Activated CD8-positive, alpha-beta memory T cell treated with anti-CD3 and anti-CD28 coated beads, Interleukin-2, amount 10 ng/mL, durations not matched to agents 7 days and 5 days (primary cell): ENCODE measurements at regions not wholly inside any gene's neighbourhood (a gene's known extent, or its start where the extent isn't known, plus 50 kb on each side); places are given as distances from the start of the nearest gene placed in this dataset.

Experiments
- ATAC-seq: fragments of 150-1000 bp; cut with Tn5 transposase; one replicate; pipeline ENCODE4 v1.10.0; 2021; ENCODE audit warnings: moderate library complexity
- CTCF ChIA-PET: fragments of 350-600 bp; sonication (Branson Sonifier 250); formaldehyde crosslinking; loops from one replicate; lab custom pipeline; 2021; ENCODE audit warnings: antibody characterized with exemption; lab: Charles Lee
- DNase-seq: peaks from one replicate; pipeline ENCODE4 v3.0.0-alpha.2; 2020
- H3K27ac Mint-ChIP-seq: one replicate; pipeline ENCODE4 v1.8.0; 2021; ENCODE audit warnings: mild to moderate bottlenecking, mixed read lengths
- H3K27me3 Mint-ChIP-seq: one replicate; pipeline ENCODE4 v1.8.0; 2021; ENCODE audit warnings: mixed read lengths
- H3K36me3 Mint-ChIP-seq: one replicate; pipeline ENCODE4 v1.8.0; 2021; ENCODE audit warnings: mild to moderate bottlenecking, mixed read lengths
- H3K4me1 Mint-ChIP-seq: one replicate; pipeline ENCODE4 v1.8.0; 2021; ENCODE audit warnings: mixed read lengths
- H3K4me3 Mint-ChIP-seq: one replicate; pipeline ENCODE4 v1.8.0; 2021; ENCODE audit warnings: mild to moderate bottlenecking, moderate library complexity, mixed read lengths
- H3K9me3 Mint-ChIP-seq: one replicate; pipeline ENCODE4 v1.8.0; 2022; ENCODE audit warnings: low read depth, mixed read lengths

DNA sequence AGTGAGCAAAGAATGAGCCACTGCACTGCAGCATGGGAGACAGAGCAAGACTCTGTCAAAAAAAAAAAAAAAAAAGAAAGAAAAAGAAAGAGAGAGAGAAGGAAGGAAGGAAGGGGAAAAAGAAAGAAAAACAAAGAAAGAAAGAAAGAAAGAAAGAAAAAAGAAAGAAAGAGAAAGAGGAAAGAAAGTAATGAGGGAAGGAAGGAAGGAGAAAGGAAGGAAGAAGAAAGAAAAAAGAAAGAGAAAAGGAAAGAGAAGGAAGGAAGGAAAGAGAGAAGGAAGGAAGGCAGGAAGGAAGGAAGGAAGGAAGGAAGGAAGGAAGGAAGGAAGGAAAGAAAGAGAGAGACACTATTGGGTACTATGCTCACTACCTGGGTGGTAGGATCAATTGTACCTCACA, 122.2 kb upstream of the ERCC4 start:
- no peak overlapping the region for H3K4me3 Mint-ChIP-seq
- no peaks in the 10 kb centered on the region for H3K27me3 Mint-ChIP-seq
- no peak for DNase-seq
- H3K36me3 Mint-ChIP-seq: no peaks in the 10 kb centered on the region
- no peaks in the 10 kb centered on the region for H3K9me3 Mint-ChIP-seq
- CTCF ChIA-PET: no interaction called here
- no peak for ATAC-seq
- H3K27ac Mint-ChIP-seq: no peak overlapping the region
- no peaks in the 10 kb centered on the region for H3K4me1 Mint-ChIP-seq

DNA sequence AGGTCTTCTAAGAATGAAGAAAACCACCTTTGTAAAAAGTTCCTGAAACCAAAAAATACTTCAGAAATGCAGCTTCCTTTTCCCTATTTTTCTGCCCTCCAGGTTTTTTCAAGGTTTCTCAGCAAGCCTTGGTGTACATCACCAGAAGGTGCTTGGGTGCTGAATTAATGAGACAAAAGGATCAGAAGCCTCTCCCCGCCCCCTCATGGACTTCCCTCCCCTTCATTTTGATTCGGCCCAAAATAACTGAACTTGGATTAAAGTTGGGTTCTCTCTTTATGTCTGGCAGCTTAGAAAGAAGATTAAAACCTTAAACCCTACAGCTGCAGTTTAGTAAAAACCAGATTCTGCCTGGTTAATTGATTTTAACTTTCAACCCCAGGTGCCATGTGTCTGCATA, 121.7 kb upstream of the ERCC4 start:
- Mint-ChIP-seq H3K4me3 (no peak overlapping the region), H3K27ac (no peak overlapping the region), H3K27me3 (no peaks in the 10 kb centered on the region), H3K4me1 (no peaks in the 10 kb centered on the region), H3K9me3 (no peaks in the 10 kb centered on the region), H3K36me3 (no peaks in the 10 kb centered on the region)
- DNase-seq (no peak), ATAC-seq (no peak)
- CTCF ChIA-PET: no interaction called here

DNA sequence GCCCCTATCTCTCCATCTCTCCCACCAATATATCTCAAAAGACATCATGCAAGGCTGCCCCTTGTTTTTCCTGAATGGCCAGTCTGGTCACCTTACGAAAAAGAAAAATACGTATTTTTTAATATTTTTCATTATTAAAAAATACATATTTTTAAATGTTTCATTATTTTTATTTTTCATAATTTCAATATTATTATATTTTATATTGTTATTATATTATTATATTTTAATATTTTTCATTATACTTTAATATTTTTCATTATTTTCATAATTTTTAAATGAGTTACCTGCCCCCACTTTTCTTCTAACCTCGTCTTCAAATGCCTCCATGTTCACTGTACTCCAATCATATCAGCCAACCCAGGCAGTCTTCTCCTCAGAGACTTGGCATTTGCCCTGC, 116.0 kb upstream of the ERCC4 start:
- ATAC-seq (no peak), DNase-seq (no peak)
- Mint-ChIP-seq H3K9me3 (no peaks in the 10 kb centered on the region), H3K27me3 (no peaks in the 10 kb centered on the region), H3K4me1 (no peaks in the 10 kb centered on the region), H3K27ac (no peak overlapping the region), H3K4me3 (no peak overlapping the region), H3K36me3 (no peaks in the 10 kb centered on the region)
- CTCF ChIA-PET: no interaction called here

DNA sequence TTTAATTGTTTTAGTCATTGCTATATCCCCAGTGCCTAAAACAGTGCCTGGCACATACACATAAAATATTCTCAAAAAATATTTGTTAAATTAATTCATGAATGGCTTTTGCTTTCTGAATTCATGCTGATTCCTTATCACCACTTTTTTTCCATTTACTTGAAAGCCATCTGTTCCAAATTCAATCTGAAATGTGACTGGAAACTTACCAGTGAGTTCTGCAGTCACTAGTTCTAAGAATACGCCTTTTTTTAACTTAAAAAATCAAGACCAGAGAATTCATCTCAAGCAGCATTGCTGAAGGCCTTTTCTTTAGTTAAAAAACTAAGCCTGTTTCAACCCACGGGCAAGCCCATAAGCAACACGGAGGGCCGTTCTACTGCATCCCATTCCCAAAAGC, 114.0 kb upstream of the ERCC4 start:
- no peaks in the 10 kb centered on the region for H3K9me3 Mint-ChIP-seq
- no peak overlapping the region for H3K27ac Mint-ChIP-seq
- H3K4me3 Mint-ChIP-seq: no peak overlapping the region
- no peaks in the 10 kb centered on the region for H3K36me3 Mint-ChIP-seq
- DNase-seq: no peak
- CTCF ChIA-PET: no interaction called here
- H3K4me1 Mint-ChIP-seq: no peaks in the 10 kb centered on the region
- H3K27me3 Mint-ChIP-seq: no peaks in the 10 kb centered on the region
- no peak for ATAC-seq

DNA sequence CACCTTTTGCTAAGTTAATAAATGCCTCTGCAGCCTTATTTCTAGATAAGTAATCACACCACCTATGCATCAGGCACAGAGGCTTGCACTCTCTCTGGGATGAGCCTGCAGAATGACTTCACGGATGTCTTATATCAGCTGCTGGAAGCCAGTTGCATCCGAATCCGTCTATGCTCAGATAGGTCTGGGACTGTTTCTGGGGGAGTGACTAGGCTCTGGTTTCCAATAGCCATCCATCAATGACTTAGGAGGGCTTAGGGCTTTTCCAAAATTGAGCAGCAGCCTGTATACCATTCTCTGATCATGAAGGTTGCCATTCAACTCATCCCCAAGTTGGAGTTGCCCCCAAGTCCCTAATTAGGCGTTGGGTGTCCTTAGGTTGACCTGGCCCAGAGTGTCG, 113.3 kb upstream of the ERCC4 start:
- Mint-ChIP-seq H3K9me3 (no peaks in the 10 kb centered on the region), H3K4me3 (no peak overlapping the region), H3K4me1 (no peaks in the 10 kb centered on the region), H3K27me3 (no peaks in the 10 kb centered on the region), H3K36me3 (no peaks in the 10 kb centered on the region), H3K27ac (no peak overlapping the region)
- CTCF ChIA-PET: no interaction called here
- no peak for ATAC-seq
- DNase-seq: no peak

DNA sequence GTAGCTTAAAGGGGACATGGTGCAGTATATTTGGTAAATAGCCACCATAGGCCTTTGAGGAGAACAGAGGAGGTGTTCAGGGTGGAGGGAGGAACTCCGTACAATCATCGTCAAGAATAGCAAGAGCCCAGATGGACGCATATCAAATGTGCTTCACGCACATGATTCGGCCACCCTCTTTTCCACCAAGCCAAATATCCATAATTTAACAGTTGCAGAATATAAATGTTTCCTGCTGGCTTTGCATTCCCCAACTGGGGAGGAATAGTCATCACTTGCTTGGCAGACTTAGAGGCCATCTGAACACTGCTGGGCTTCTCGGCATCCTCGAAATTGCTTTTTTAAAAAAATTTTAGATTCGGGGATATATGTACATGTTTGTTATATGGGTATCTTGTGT, 111.9 kb upstream of the ERCC4 start:
- Mint-ChIP-seq H3K36me3 (no peaks in the 10 kb centered on the region), H3K27ac (no peak overlapping the region), H3K4me3 (no peak overlapping the region), H3K9me3 (no peaks in the 10 kb centered on the region), H3K4me1 (no peaks in the 10 kb centered on the region), H3K27me3 (no peaks in the 10 kb centered on the region)
- CTCF ChIA-PET: no interaction called here
- DNase-seq: no peak
- no peak for ATAC-seq

DNA sequence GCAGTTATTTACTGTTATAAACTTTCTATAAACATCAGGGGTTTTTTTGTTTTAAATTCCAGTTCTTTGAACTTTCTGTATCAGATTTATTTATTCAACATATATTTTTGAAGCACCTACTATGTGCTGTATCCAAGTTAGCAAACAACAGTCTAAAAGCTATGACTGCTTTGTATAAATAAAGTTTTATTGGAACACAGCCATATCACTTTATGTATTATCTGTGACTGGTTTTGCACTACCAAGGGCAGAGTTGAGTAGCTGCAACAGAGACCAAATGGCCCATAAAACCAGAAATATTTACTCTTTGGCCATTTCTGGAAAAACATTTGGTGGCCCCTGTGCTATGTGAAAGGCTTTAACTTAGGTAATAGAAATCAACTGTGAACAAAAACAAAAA, 110.2 kb upstream of the ERCC4 start:
- no peaks in the 10 kb centered on the region for H3K27me3 Mint-ChIP-seq
- H3K36me3 Mint-ChIP-seq: no peaks in the 10 kb centered on the region
- DNase-seq (no peak), ATAC-seq (no peak)
- CTCF ChIA-PET: no interaction called here
- no peaks in the 10 kb centered on the region for H3K4me1 Mint-ChIP-seq
- no peaks in the 10 kb centered on the region for H3K9me3 Mint-ChIP-seq
- no peak overlapping the region for H3K27ac Mint-ChIP-seq
- no peak overlapping the region for H3K4me3 Mint-ChIP-seq

DNA sequence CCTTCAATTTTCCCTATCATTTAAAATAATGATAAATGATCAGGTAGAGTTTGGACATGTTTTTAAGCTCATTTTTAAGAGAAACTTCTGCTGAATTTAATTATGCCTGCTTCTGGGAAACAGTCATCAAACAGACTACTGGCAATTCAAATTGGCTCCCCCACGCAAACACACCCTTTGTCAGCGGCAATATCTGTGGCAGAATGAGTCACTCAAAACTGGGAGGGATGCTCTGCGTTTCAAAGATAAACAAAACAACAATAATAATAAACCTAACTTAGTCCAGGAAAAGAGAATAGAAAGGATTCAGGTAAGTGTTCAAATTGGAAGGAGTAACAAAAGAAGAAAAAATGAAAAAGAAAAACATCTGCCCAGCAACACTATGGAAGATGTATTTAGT, 108.1 kb upstream of the ERCC4 start:
- CTCF ChIA-PET: no interaction called here

DNA sequence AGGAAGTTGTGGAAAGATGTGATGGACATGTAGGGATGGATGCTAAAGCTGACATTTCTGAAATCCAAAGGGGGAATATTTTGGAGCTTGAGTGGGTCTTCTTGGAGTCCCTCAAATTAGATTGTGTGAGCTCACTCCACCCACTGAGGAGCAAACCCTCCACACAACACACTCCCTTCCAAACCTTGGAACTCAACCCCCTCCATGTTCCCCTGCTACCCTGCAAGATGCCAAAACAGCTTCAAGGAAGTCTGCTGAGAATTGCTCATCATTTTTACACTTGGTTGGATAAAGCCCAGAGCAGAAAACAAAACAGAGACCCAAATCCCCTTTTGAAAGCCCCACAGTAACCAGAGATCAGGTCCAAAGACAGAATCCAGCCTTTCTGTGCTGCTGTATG, 103.3 kb upstream of the ERCC4 start:
- no peak for ATAC-seq
- no peak overlapping the region for H3K27ac Mint-ChIP-seq
- H3K4me1 Mint-ChIP-seq: no peaks in the 10 kb centered on the region
- no peaks in the 10 kb centered on the region for H3K36me3 Mint-ChIP-seq
- H3K4me3 Mint-ChIP-seq: no peak overlapping the region
- peaks cover 2% of the 10 kb centered on the region for H3K9me3 Mint-ChIP-seq
- no peak for DNase-seq
- CTCF ChIA-PET: no interaction called here
- no peaks in the 10 kb centered on the region for H3K27me3 Mint-ChIP-seq

More for the DNA sequence above, 108.1 kb upstream of the ERCC4 start:
- Mint-ChIP-seq H3K9me3 (no peaks in the 10 kb centered on the region), H3K27ac (no peak overlapping the region), H3K4me1 (no peaks in the 10 kb centered on the region), H3K4me3 (no peak overlapping the region), H3K36me3 (no peaks in the 10 kb centered on the region), H3K27me3 (no peaks in the 10 kb centered on the region)
- DNase-seq: no peak
- ATAC-seq: no peak

DNA sequence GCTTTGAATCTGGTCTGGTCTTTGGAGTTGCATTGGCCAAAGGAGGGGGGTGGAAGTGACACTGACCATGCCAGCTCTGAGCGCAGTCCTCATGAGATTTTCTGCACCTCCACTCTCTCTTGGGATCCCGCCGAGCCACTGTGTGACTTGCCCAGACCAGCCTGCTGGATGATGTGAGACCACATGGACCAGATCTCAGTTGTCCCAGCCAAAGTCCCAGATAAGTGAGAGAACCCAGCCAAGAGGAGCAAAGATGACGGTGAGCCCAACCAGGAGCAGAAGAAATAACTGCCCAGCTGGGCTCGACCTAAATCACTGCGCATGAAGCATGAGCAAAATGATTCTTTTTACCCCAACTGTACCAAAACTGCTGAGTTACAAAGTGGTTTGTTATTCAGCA, 96.5 kb upstream of the ERCC4 start:
- CTCF ChIA-PET: no interaction called here
- no peaks in the 10 kb centered on the region for H3K36me3 Mint-ChIP-seq
- peaks cover 1% of the 10 kb centered on the region for H3K9me3 Mint-ChIP-seq
- H3K27ac Mint-ChIP-seq: no peak overlapping the region
- no peak overlapping the region for H3K4me3 Mint-ChIP-seq
- H3K4me1 Mint-ChIP-seq: no peaks in the 10 kb centered on the region
- H3K27me3 Mint-ChIP-seq: no peaks in the 10 kb centered on the region
- DNase-seq: no peak
- ATAC-seq: no peak

DNA sequence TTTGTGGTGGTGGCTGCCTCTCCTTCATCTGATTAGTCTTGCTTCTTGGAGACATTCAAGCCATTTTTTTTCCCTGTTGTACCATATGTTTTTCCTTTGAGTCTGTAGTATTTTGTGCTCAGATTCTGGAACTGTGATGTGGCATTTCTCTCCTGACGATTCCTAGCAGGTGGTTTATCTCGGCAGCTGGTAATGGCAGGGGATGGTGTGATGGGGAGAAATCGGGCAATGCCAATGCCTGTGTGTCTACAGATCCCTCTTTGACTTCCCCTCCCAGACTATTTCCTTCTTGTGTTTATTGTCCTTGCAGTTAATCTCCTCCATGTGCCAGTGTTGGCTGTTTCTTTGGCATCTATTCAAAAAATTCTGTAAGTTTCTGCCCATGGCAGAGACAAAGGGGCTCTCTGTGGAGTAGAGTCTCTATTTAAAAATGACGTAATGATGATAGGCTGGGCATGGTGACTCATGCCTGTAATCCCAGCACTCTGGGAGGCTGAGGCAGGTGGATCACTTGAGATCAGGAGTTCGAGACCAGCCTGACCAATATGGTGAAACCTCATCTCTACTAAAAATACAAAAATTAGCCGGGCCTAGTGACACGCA, 90.2 kb upstream of the ERCC4 start:
- CTCF ChIA-PET: interaction anchor here (1.6 kb wide), 1 partner anchor 11 kb away, joined by 4 read pairs; no protein-coding TSS in a partner anchor
- no peak overlapping the region for H3K27ac Mint-ChIP-seq
- no peak for ATAC-seq
- DNase-seq: no peak
- H3K36me3 Mint-ChIP-seq: no peaks in the 10 kb centered on the region
- H3K27me3 Mint-ChIP-seq: peaks cover 3% of the 10 kb centered on the region
- H3K9me3 Mint-ChIP-seq: no peaks in the 10 kb centered on the region
- H3K4me3 Mint-ChIP-seq: no peak overlapping the region
- no peaks in the 10 kb centered on the region for H3K4me1 Mint-ChIP-seq

DNA sequence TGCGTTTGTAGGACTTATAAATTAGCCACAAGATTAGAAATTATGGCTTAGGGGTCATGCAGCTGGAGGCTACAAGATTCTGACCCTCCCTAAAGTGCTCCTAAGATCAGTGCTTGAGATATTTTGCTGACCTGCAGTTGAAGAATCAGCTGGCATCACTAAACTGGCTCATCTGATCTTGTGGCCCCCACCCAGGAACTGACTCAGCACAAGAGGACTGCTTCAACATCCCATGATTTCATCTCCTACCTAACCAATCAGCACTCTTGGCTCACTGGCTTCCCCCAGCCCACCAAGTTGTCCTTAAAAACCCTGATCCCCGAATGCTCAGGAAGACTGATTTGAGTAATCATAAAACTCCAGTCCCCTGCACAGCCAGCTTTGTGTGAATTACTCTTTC, 86.4 kb upstream of the ERCC4 start:
- H3K27me3 Mint-ChIP-seq: peaks cover 3% of the 10 kb centered on the region
- ATAC-seq (no peak), DNase-seq (no peak)
- no peaks in the 10 kb centered on the region for H3K4me1 Mint-ChIP-seq
- H3K4me3 Mint-ChIP-seq: no peak overlapping the region
- H3K27ac Mint-ChIP-seq: no peak overlapping the region
- no peaks in the 10 kb centered on the region for H3K36me3 Mint-ChIP-seq
- CTCF ChIA-PET: no interaction called here
- no peaks in the 10 kb centered on the region for H3K9me3 Mint-ChIP-seq

DNA sequence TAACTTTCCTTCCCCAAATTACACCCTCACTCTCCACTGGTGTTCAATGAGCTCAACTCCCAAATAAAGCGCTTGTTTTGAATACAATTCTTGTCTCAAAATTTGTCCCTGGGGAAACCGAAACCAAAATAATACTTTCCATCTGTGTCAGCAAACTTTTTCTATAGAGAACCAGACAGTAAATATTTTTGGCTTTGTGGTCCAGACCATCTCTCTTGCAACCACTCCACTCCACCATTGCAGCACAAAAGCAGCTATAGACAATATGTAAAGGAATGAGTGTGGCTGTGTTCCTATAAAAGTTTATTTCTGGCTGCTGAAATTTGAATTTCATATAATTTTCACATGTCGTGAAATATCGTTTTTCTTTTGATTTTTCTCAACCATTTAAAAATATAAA, 84.6 kb upstream of the ERCC4 start:
- ATAC-seq: no peak
- no peaks in the 10 kb centered on the region for H3K9me3 Mint-ChIP-seq
- no peak for DNase-seq
- H3K4me1 Mint-ChIP-seq: no peaks in the 10 kb centered on the region
- H3K36me3 Mint-ChIP-seq: no peaks in the 10 kb centered on the region
- H3K27me3 Mint-ChIP-seq: peaks cover 3% of the 10 kb centered on the region
- no peak overlapping the region for H3K4me3 Mint-ChIP-seq
- no peak overlapping the region for H3K27ac Mint-ChIP-seq
- CTCF ChIA-PET: no interaction called here

DNA sequence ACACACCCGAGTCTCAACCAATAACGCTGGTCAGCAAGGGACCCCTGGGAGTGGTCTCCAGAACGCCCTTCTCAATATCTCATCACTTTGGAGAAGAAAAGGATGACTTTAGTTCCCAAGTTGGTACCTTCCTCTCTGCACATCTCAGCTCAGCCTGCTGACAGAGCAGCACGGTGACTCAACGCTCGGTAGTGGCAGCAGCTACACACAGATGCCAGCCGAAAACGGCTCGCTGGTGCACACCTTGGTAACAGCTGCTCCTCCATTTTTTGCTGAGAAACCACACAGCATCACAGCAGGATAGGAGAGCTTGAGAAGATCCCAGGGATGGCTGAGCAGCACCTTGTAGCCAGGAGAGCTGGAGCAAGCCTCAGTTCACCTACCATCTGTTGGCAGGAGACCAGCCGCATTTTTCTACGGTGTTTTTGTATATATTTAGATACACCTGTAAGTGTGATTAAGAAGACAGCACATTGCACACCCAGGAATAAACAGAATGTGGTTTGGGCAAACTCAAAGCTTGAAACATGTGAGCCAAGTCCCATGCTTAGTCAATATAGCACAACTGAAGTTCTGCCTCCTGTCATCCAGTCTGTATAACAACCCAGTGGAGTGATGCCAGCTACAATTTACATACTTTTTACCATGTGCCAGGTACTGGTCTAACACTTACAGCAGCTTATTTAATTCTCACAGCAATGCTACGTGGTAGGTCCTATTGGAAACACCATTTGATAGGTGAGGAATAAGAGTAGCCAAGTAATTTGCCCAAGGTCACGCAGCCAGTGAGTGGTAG, 83.8 kb upstream of the ERCC4 start:
- CTCF ChIA-PET: no interaction called here
- peaks cover 3% of the 10 kb centered on the region for H3K27me3 Mint-ChIP-seq
- ATAC-seq (no peak), DNase-seq (no peak)
- no peaks in the 10 kb centered on the region for H3K36me3 Mint-ChIP-seq
- no peak overlapping the region for H3K4me3 Mint-ChIP-seq
- no peak overlapping the region for H3K27ac Mint-ChIP-seq
- no peaks in the 10 kb centered on the region for H3K9me3 Mint-ChIP-seq
- H3K4me1 Mint-ChIP-seq: no peaks in the 10 kb centered on the region
